ENCODE measurements at regions not wholly inside any gene's neighbourhood (a gene's known extent, or its start where the extent isn't known, plus 50 kb on each side); places are given as distances from the start of the nearest gene placed in this dataset.

GRCh38 chr6:102582569-102582968 is 1189.1 kb downstream of the GRIK2 start:
- TF ChIP-seq CTCF (IDR thresholded peaks at IDR 0.05) = no peak
- no peaks in the 10 kb centered on the region for H3K36me3 ChIP-seq (ENCODE audit: low read depth)
- H3K4me1 ChIP-seq (ENCODE audit: low read depth) = no peaks in the 10 kb centered on the region
- intact Hi-C loops (cut with DNase I, micrococcal nuclease) = no loop called here
- H3K4me3 ChIP-seq = no peak overlapping the region
- peak in 1 of 3 donors; percentile 30 for DNase-seq
- ATAC-seq = no peak
- H3K9me3 ChIP-seq = peaks cover 3% of the 10 kb centered on the region

GRCh38 chr6:102581378-102582124 is 1188.0 kb downstream of the GRIK2 start:
- ATAC-seq (no peak), DNase-seq (peak in 1 of 3 donors; percentile 27)
- no peaks in the 10 kb centered on the region for H3K36me3 ChIP-seq (ENCODE audit: low read depth)
- H3K4me3 ChIP-seq = no peak overlapping the region
- no peak for TF ChIP-seq CTCF (IDR thresholded peaks at IDR 0.05)
- no peaks in the 10 kb centered on the region for H3K4me1 ChIP-seq (ENCODE audit: low read depth)
- intact Hi-C loops (cut with DNase I, micrococcal nuclease) = no loop called here
- H3K9me3 ChIP-seq = peaks cover 3% of the 10 kb centered on the region

- no peak for TF ChIP-seq CTCF (IDR thresholded peaks at IDR 0.05)
- DNase-seq = no peak
- intact Hi-C loops (cut with DNase I, micrococcal nuclease) = no loop called here
- H3K4me3 ChIP-seq = no peak overlapping the region
- H3K4me1 ChIP-seq (ENCODE audit: low read depth) = no peaks in the 10 kb centered on the region
- H3K9me3 ChIP-seq = no peaks in the 10 kb centered on the region
- ATAC-seq = no peak
- no peaks in the 10 kb centered on the region for H3K36me3 ChIP-seq (ENCODE audit: low read depth)
Observed at GRCh38 chr6:102571236-102571908, 1177.9 kb downstream of the GRIK2 start.

- TF ChIP-seq CTCF (IDR thresholded peaks at IDR 0.05) = no peak
- intact Hi-C loops (cut with DNase I, micrococcal nuclease) = no loop called here
- Histone ChIP-seq H3K36me3 (ENCODE audit: low read depth) (no peaks in the 10 kb centered on the region), H3K9me3 (no peaks in the 10 kb centered on the region), H3K4me3 (no peak overlapping the region), H3K4me1 (ENCODE audit: low read depth) (no peaks in the 10 kb centered on the region)
- DNase-seq (no peak), ATAC-seq (no peak)
Observed at GRCh38 chr6:102562713-102563112, 1169.2 kb downstream of the GRIK2 start.

GRCh38 chr6:102553214-102553613 is 1159.7 kb downstream of the GRIK2 start:
- Histone ChIP-seq H3K36me3 (ENCODE audit: low read depth) (no peaks in the 10 kb centered on the region), H3K4me1 (ENCODE audit: low read depth) (no peaks in the 10 kb centered on the region), H3K4me3 (no peak overlapping the region), H3K9me3 (no peaks in the 10 kb centered on the region)
- ATAC-seq (no peak), DNase-seq (no peak)
- intact Hi-C loops (cut with DNase I, micrococcal nuclease) = no loop called here
- no peak for TF ChIP-seq CTCF (IDR thresholded peaks at IDR 0.05)

Measured in mucosa of descending colon (tissue), 3 donors.